Mesenchymal stem cell (in vitro differentiated cells and primary cell): ENCODE measurements at regions not wholly inside any gene's neighbourhood (a gene's known extent, or its start where the extent isn't known, plus 50 kb on each side); places are given as distances from the start of the nearest gene placed in this dataset.

ENCODE experiments used
- DNase-seq: peaks from one replicate; pipeline ENCODE4 v3.0.0-alpha.2; 2013
- H2AFZ ChIP-seq: one replicate; pipeline ENCODE4 v1.6.1; 2013; ENCODE audit warnings: low read depth, mild to moderate bottlenecking, control low read depth, inconsistent platforms, low read length, moderate library complexity
- H2AK5ac ChIP-seq: 2 replicates; pipeline ENCODE4 v1.6.1; 2013; ENCODE audit warnings: low read length, moderate library complexity, mild to moderate bottlenecking, inconsistent platforms; ENCODE audit not compliant: severe bottlenecking
- H2BK120ac ChIP-seq: one replicate; pipeline ENCODE4 v1.6.1; 2013; ENCODE audit warnings: low read depth, mild to moderate bottlenecking, inconsistent platforms, low read length, moderate library complexity
- H2BK12ac ChIP-seq, 2 experiments: one replicate each; pipeline ENCODE4 v1.6.1; 2013; ENCODE audit warnings: inconsistent platforms in 2 of 2, low read length in 2 of 2, mild to moderate bottlenecking in 2 of 2, moderate library complexity in 2 of 2, control low read depth in 1 of 2
- H2BK15ac ChIP-seq: one replicate; pipeline ENCODE4 v1.6.1; 2013; ENCODE audit warnings: mild to moderate bottlenecking, low read depth, inconsistent platforms; ENCODE audit not compliant: poor library complexity, severe bottlenecking
- H2BK5ac ChIP-seq: 2 replicates; pipeline ENCODE4 v1.6.1; 2013; ENCODE audit warnings: low read depth, mild to moderate bottlenecking, low read length, control low read depth, inconsistent platforms; ENCODE audit not compliant: poor library complexity, severe bottlenecking
- H3K14ac ChIP-seq, 2 experiments: one replicate each; pipeline ENCODE4 v1.6.1; 2013; ENCODE audit warnings: inconsistent platforms in 2 of 2, low read length in 2 of 2, control low read depth in 1 of 2, mild to moderate bottlenecking in 1 of 2, moderate library complexity in 1 of 2
- H3K18ac ChIP-seq, 2 experiments: one replicate each; pipeline ENCODE4 v1.6.1; 2013; ENCODE audit warnings: inconsistent platforms in 2 of 2, low read length in 2 of 2, control low read depth in 1 of 2, low read depth in 1 of 2, mild to moderate bottlenecking in 1 of 2
- H3K23ac ChIP-seq, 2 experiments: one replicate each; pipeline ENCODE4 v1.6.1; 2013; ENCODE audit warnings: inconsistent platforms in 2 of 2, low read length in 2 of 2, mild to moderate bottlenecking in 2 of 2, moderate library complexity in 2 of 2, control low read depth in 1 of 2
- H3K27ac ChIP-seq: 2 replicates; pipeline ENCODE4 v1.5.1; 2013; ENCODE audit warnings: mild to moderate bottlenecking, moderate library complexity, low read length, control low read depth, inconsistent platforms; ENCODE audit not compliant: poor library complexity, severe bottlenecking
- H3K27me3 ChIP-seq, 2 experiments: 2 replicates each; pipeline versions ENCODE4 v1.6.1 to v1.7.0; 2013; ENCODE audit warnings: low read length in 2 of 2, mild to moderate bottlenecking in 2 of 2, moderate library complexity in 2 of 2, control low read depth in 1 of 2, inconsistent platforms in 1 of 2; ENCODE audit not compliant: control insufficient read depth in 1 of 2, insufficient read depth in 1 of 2
- H3K36me3 ChIP-seq, 2 experiments: 2 replicates each; pipeline versions ENCODE4 v1.6.1 to v1.7.0; 2013; ENCODE audit warnings: low read length in 2 of 2, control low read depth in 1 of 2, inconsistent platforms in 1 of 2, low read depth in 1 of 2, mild to moderate bottlenecking in 1 of 2; ENCODE audit not compliant: insufficient read depth in 2 of 2, control insufficient read depth in 1 of 2
- H3K4ac ChIP-seq, 2 experiments: one replicate each; pipeline ENCODE4 v1.6.1; 2013; ENCODE audit warnings: inconsistent platforms in 2 of 2, low read length in 2 of 2, mild to moderate bottlenecking in 2 of 2, moderate library complexity in 2 of 2, control low read depth in 1 of 2, low read depth in 1 of 2
- H3K4me1 ChIP-seq: 2 replicates; pipeline ENCODE4 v1.6.1; 2013; ENCODE audit warnings: low read depth, low read length, control low read depth; ENCODE audit not compliant: control insufficient read depth, insufficient read depth
- H3K4me2 ChIP-seq: 2 replicates; pipeline ENCODE4 v1.6.1; 2013; ENCODE audit warnings: low read length, mild to moderate bottlenecking, inconsistent platforms; ENCODE audit not compliant: poor library complexity, severe bottlenecking
- H3K4me3 ChIP-seq, 2 experiments: 2 replicates each; pipeline versions ENCODE4 v1.5.1 to v1.7.0; 2013; ENCODE audit warnings: low read length in 2 of 2, mild to moderate bottlenecking in 2 of 2, control low read depth in 1 of 2, low read depth in 1 of 2; ENCODE audit not compliant: insufficient read depth in 1 of 2
- H3K79me1 ChIP-seq: replicated peaks from 2 replicates; pipeline ENCODE4 v1.6.1; 2013; ENCODE audit warnings: mild to moderate bottlenecking, control low read depth, low read length, inconsistent platforms; ENCODE audit not compliant: poor library complexity, severe bottlenecking
- H3K9ac ChIP-seq: 2 replicates; pipeline ENCODE4 v1.7.0; 2013; ENCODE audit warnings: mild to moderate bottlenecking, low read length, moderate library complexity
- H3K9me3 ChIP-seq: 2 replicates; pipeline ENCODE4 v1.7.0; 2013; ENCODE audit warnings: mild to moderate bottlenecking, low read length; ENCODE audit not compliant: control insufficient read depth
- H4K8ac ChIP-seq: one replicate; pipeline ENCODE4 v1.6.1; 2013; ENCODE audit warnings: inconsistent platforms, mild to moderate bottlenecking, low read length, moderate library complexity
- H4K91ac ChIP-seq: one replicate; pipeline ENCODE4 v1.6.1; 2013; ENCODE audit warnings: mild to moderate bottlenecking, low read length, inconsistent platforms
- WGBS: methylation state at CpG from one replicate; pipeline ENCODE4 v1.1.7; 2013; ENCODE audit warnings: mixed read lengths; 5-methylcytosine and 5-hydroxymethylcytosine counted together

GRCh38 chr5:50575740-50576139, 90.7 kb upstream of the PARP8 start:
- Histone ChIP-seq H3K27ac (no peak overlapping the region), H4K91ac (no peak overlapping the region), H3K23ac (no peak overlapping the region), H2BK12ac (no peak overlapping the region), H2BK120ac (no peak overlapping the region), H3K14ac (no peak overlapping the region), H3K9ac (no peak overlapping the region), H3K4me1 (no peaks in the 10 kb centered on the region), H2AFZ (no peak overlapping the region), H3K4me3 (no peak overlapping the region), H3K79me1 (no peaks in the 10 kb centered on the region), H3K18ac (no peak overlapping the region), H4K8ac (no peak overlapping the region), H3K36me3 (no peaks in the 10 kb centered on the region), H2BK5ac (no peak overlapping the region), H3K9me3 (no peaks in the 10 kb centered on the region), H2AK5ac (no peak overlapping the region), H3K4me2 (no peak overlapping the region), H3K4ac (no peak overlapping the region), H2BK15ac (no peak overlapping the region), H3K27me3 (no peaks in the 10 kb centered on the region)
- no peak for DNase-seq
- WGBS, result 100% methylated on average over 2 of the region's 3 CpGs

GRCh38 chr5:50576265-50576664, 90.2 kb upstream of the PARP8 start:
- Histone ChIP-seq H2AFZ (no peak overlapping the region), H3K27me3 (no peaks in the 10 kb centered on the region), H3K18ac (no peak overlapping the region), H3K4me3 (no peak overlapping the region), H4K8ac (no peak overlapping the region), H4K91ac (no peak overlapping the region), H2BK12ac (no peak overlapping the region), H3K4ac (no peak overlapping the region), H3K9me3 (no peaks in the 10 kb centered on the region), H3K36me3 (no peaks in the 10 kb centered on the region), H2AK5ac (no peak overlapping the region), H3K4me1 (no peaks in the 10 kb centered on the region), H3K23ac (no peak overlapping the region), H3K9ac (no peak overlapping the region), H3K14ac (no peak overlapping the region), H2BK15ac (no peak overlapping the region), H3K4me2 (no peak overlapping the region), H2BK120ac (no peak overlapping the region), H3K27ac (no peak overlapping the region), H3K79me1 (no peaks in the 10 kb centered on the region), H2BK5ac (no peak overlapping the region)
- no peak for DNase-seq

GRCh38 chr5:50576686-50577256, 89.7 kb upstream of the PARP8 start:
- H3K14ac ChIP-seq, result no peak overlapping the region
- no peak overlapping the region for H2AK5ac ChIP-seq
- no peak overlapping the region for H2BK5ac ChIP-seq
- no peak for DNase-seq
- no peak overlapping the region for H2AFZ ChIP-seq
- peak overlapping the region in 1 of 2 experiments; percentile 31 for H2BK12ac ChIP-seq
- no peaks in the 10 kb centered on the region for H3K79me1 ChIP-seq
- no peak overlapping the region for H4K8ac ChIP-seq
- H2BK15ac ChIP-seq, result no peak overlapping the region
- no peak overlapping the region for H3K4ac ChIP-seq
- H3K9ac ChIP-seq, result no peak overlapping the region
- no peak overlapping the region for H4K91ac ChIP-seq
- 52% methylated on average over 1 of the region's 1 CpG for WGBS
- no peak overlapping the region for H3K18ac ChIP-seq
- no peaks in the 10 kb centered on the region for H3K27me3 ChIP-seq
- no peak overlapping the region for H3K23ac ChIP-seq
- H3K27ac ChIP-seq, result no peak overlapping the region
- H3K4me1 ChIP-seq, result no peaks in the 10 kb centered on the region
- H3K4me2 ChIP-seq, result no peak overlapping the region
- no peak overlapping the region for H3K4me3 ChIP-seq
- no peaks in the 10 kb centered on the region for H3K36me3 ChIP-seq
- H3K9me3 ChIP-seq, result no peaks in the 10 kb centered on the region
- H2BK120ac ChIP-seq, result no peak overlapping the region

DNA sequence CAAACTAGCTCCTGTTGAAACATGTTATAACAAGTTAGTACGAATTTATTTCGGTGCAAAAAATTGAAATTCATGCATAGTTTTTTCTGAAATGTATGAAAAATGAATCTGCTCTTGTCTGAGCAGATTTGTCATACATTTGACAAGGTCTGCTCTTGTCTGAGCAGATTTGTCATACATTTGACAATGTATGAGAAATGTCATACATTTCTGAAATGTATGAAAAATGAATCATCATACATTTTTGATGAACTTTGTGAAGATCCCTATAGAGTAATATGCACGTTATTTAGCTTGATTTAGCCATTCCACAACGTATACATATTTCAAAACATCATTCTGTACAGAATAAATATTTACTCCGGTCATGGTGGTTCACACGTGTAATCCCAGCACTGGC, 85.9 kb upstream of the PARP8 start:
- H3K4ac ChIP-seq, result no peak overlapping the region
- no peak overlapping the region for H3K9ac ChIP-seq
- no peaks in the 10 kb centered on the region for H3K79me1 ChIP-seq
- no peak overlapping the region for H4K91ac ChIP-seq
- H2BK15ac ChIP-seq, result no peak overlapping the region
- no peak for DNase-seq
- no peaks in the 10 kb centered on the region for H3K36me3 ChIP-seq
- H4K8ac ChIP-seq, result no peak overlapping the region
- H2BK12ac ChIP-seq, result no peak overlapping the region
- H3K9me3 ChIP-seq, result no peaks in the 10 kb centered on the region
- H2AK5ac ChIP-seq, result no peak overlapping the region
- H2BK5ac ChIP-seq, result no peak overlapping the region
- H3K4me3 ChIP-seq, result no peak overlapping the region
- no peak overlapping the region for H2BK120ac ChIP-seq
- H2AFZ ChIP-seq, result no peak overlapping the region
- WGBS, result 79% methylated on average over 6 of the region's 6 CpGs
- H3K4me1 ChIP-seq, result no peaks in the 10 kb centered on the region
- no peak overlapping the region for H3K27ac ChIP-seq
- H3K23ac ChIP-seq, result no peak overlapping the region
- no peak overlapping the region for H3K18ac ChIP-seq
- no peaks in the 10 kb centered on the region for H3K27me3 ChIP-seq
- H3K14ac ChIP-seq, result no peak overlapping the region
- H3K4me2 ChIP-seq, result no peak overlapping the region
